Activated B cell treated with CpG ODN at 0.5 μM for 24 hours (primary cell): ENCODE measurements at regions not wholly inside any gene's neighbourhood (a gene's known extent, or its start where the extent isn't known, plus 50 kb on each side); places are given as distances from the start of the nearest gene placed in this dataset.

Experiments used
- ATAC-seq: fragments of 200-7000 bp; cut with Tn5 transposase; one replicate; pipeline ENCODE4 v1.10.0; 2021; ENCODE audit warnings: low read depth, mild to moderate bottlenecking, moderate library complexity
- CTCF ChIA-PET: fragments of 350-600 bp; sonication (Branson Sonifier 250); formaldehyde crosslinking; loops from one replicate; lab custom pipeline; 2021; ENCODE audit warnings: antibody characterized with exemption; lab: Charles Lee
- POLR2A ChIA-PET: fragments of 350-600 bp; sonication (Branson Sonifier 250); formaldehyde crosslinking; loops from one replicate; lab custom pipeline; 2021; ENCODE audit warnings: antibody characterized with exemption; lab: Charles Lee
- DNase-seq: peaks from one replicate; pipeline ENCODE4 v3.0.0; 2022
- H3K27ac Mint-ChIP-seq: one replicate; pipeline ENCODE4 v1.8.0; 2020; ENCODE audit warnings: mixed read lengths
- H3K27me3 Mint-ChIP-seq: one replicate; pipeline ENCODE4 v1.8.0; 2021; ENCODE audit warnings: mixed read lengths
- H3K36me3 Mint-ChIP-seq: one replicate; pipeline ENCODE4 v1.8.0; 2021; ENCODE audit warnings: low read depth, mixed read lengths
- H3K4me1 Mint-ChIP-seq: one replicate; pipeline ENCODE4 v1.8.0; 2021; ENCODE audit warnings: mixed read lengths
- H3K4me3 Mint-ChIP-seq: one replicate; pipeline ENCODE4 v1.8.0; 2020; ENCODE audit warnings: mild to moderate bottlenecking, mixed read lengths
- H3K9me3 Mint-ChIP-seq: one replicate; pipeline ENCODE4 v1.8.0; 2020; ENCODE audit warnings: mixed read lengths
- CTCF ChIP-seq: fragments of 200-600 bp; IDR thresholded peaks from one replicate; pipeline ENCODE4 v1.8.0; 2022; ENCODE audit warnings: antibody characterized with exemption, mild to moderate bottlenecking
- intact Hi-C: fragments of 100-400 bp; cut with micrococcal nuclease; formaldehyde crosslinking; loops from one replicate; pipeline ENCODE4 v1.15.1; 2024

DNA sequence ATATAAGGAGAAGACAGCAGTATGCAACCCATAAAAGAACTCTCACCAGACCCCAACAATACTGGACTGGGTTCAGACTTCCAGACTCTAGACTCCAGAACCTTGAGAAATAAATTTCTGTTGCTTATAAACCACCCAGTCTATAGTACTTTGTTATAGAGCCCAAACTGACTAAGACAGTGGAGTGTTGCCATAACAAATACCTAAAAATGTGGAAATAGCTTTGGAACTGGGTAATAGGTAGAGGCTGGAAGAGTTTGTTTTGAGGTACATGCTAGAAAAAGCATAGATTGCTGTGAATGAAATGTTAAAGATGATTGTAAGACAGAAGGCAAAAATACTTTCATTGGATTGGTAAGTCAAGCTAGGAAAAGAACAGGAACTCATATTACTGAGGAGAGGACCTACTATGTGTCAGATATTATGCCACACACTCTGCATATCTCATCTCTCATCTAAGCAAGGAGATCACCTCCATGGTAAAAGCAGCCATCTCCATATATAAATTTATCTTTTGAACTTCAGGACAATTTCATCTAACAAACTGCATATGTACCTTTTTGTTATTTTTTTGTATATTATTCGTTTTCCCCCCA lies 67.4 kb upstream of the FNDC3B start:
- DNase-seq = no peak
- ChIA-PET CTCF (no interaction called here), POLR2A (no interaction called here)
- Mint-ChIP-seq H3K36me3 (no peaks in the 10 kb centered on the region), H3K9me3 (no peaks in the 10 kb centered on the region), H3K27me3 (peaks cover 5% of the 10 kb centered on the region), H3K4me3 (no peak overlapping the region), H3K27ac (no peak overlapping the region), H3K4me1 (no peaks in the 10 kb centered on the region)
- TF ChIP-seq CTCF = no peak
- intact Hi-C loops = no loop called here
- no peak for ATAC-seq

GRCh38 chr3:171972871-171973348 lies 66.5 kb upstream of the FNDC3B start:
- POLR2A ChIA-PET = no interaction called here
- H3K36me3 Mint-ChIP-seq = no peaks in the 10 kb centered on the region

DNA sequence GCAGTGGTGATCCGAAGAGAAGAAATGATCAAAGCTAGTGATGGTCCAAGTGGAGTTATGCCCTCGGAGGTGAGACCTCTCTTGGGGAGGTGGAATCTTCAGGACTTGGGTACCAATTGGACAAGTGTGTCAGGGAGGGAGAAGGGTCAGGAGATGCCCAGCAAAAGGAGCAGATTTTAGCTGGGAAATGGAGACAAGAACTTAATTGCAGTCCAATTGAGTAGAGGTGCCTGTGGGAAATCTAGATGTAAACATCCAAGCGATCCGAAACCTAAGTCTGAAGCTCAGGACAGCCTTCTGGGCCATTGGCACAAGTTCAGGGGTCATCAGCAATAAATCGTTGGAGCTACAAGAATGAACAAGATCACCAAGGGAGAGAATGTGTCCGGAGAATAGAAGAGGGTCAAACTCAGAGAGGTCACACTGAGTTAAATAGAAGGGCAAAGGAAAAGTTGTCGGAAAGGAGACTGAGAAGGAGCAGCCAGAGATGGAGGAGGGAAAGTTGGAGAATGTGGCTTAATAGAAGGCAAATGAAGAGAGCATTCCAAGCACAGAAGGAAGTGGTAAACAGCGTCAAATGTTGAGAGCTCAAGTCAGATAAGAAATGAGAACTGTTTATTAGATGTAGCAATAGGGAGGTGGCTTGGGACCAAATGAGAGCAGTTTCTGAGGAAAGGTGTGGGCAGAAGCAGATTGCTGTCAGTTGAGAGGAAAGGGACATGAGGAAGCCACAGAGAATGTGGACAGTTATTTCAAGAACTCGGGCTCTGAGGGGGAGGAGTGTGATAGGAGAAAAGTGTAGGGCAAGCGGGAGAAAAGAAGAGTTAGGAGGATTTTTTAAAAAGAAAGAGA lies 64.2 kb upstream of the FNDC3B start:
- Mint-ChIP-seq H3K36me3 (no peaks in the 10 kb centered on the region), H3K4me3 (no peak overlapping the region), H3K4me1 (no peaks in the 10 kb centered on the region), H3K9me3 (no peaks in the 10 kb centered on the region), H3K27me3 (peaks cover 5% of the 10 kb centered on the region), H3K27ac (no peak overlapping the region)
- ChIA-PET POLR2A (no interaction called here), CTCF (no interaction called here)
- no peak for DNase-seq
- intact Hi-C loops = no loop called here
- TF ChIP-seq CTCF = no peak
- ATAC-seq = no peak

More at GRCh38 chr3:171972871-171973348, 66.5 kb upstream of the FNDC3B start:
- Mint-ChIP-seq H3K27ac (no peak overlapping the region), H3K27me3 (peaks cover 5% of the 10 kb centered on the region), H3K9me3 (no peaks in the 10 kb centered on the region), H3K4me1 (no peaks in the 10 kb centered on the region), H3K4me3 (no peak overlapping the region)
- no peak for ATAC-seq
- no peak for TF ChIP-seq CTCF
- intact Hi-C loops = no loop called here
- no peak for DNase-seq
- CTCF ChIA-PET = no interaction called here

GRCh38 chr3:171976526-171976925 lies 62.9 kb upstream of the FNDC3B start:
- POLR2A ChIA-PET = no interaction called here
- Mint-ChIP-seq H3K27ac (no peak overlapping the region), H3K4me3 (no peak overlapping the region), H3K9me3 (no peaks in the 10 kb centered on the region), H3K4me1 (no peaks in the 10 kb centered on the region), H3K36me3 (no peaks in the 10 kb centered on the region), H3K27me3 (peaks cover 5% of the 10 kb centered on the region)
- intact Hi-C loops = no loop called here
- DNase-seq (no peak), ATAC-seq (no peak)
- TF ChIP-seq CTCF = no peak
- CTCF ChIA-PET = no interaction called here

DNA sequence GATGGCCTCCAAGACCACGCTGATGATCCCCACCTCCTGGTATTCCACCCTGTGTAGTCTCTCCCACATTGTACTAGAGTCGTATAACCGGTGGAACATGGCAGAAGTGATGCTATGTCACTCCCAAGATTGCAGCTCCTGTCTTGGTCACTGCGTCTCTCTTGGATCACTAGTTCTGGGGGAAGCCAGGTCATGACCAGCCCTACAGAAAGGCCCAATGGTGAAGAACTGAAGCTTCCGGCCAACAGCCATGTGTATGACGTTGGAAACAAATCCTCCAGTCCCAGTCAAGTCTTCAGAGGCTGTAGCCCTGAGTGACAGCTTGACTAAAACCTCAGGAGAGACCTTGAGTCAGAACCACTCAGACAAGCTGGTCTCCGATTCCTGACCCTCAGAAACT lies 61.9 kb upstream of the FNDC3B start:
- no peak for TF ChIP-seq CTCF
- no peak overlapping the region for H3K4me3 Mint-ChIP-seq
- no peak for ATAC-seq
- no peaks in the 10 kb centered on the region for H3K9me3 Mint-ChIP-seq
- ChIA-PET POLR2A (no interaction called here), CTCF (no interaction called here)
- H3K36me3 Mint-ChIP-seq = no peaks in the 10 kb centered on the region
- H3K27me3 Mint-ChIP-seq = no peaks in the 10 kb centered on the region
- intact Hi-C loops = no loop called here
- no peak for DNase-seq
- no peak overlapping the region for H3K27ac Mint-ChIP-seq
- H3K4me1 Mint-ChIP-seq = no peaks in the 10 kb centered on the region
